ENCODE measurements at regions not wholly inside any gene's neighbourhood (a gene's known extent, or its start where the extent isn't known, plus 50 kb on each side); places are given as distances from the start of the nearest gene placed in this dataset.

- TF ChIP-seq, protein P1, sequence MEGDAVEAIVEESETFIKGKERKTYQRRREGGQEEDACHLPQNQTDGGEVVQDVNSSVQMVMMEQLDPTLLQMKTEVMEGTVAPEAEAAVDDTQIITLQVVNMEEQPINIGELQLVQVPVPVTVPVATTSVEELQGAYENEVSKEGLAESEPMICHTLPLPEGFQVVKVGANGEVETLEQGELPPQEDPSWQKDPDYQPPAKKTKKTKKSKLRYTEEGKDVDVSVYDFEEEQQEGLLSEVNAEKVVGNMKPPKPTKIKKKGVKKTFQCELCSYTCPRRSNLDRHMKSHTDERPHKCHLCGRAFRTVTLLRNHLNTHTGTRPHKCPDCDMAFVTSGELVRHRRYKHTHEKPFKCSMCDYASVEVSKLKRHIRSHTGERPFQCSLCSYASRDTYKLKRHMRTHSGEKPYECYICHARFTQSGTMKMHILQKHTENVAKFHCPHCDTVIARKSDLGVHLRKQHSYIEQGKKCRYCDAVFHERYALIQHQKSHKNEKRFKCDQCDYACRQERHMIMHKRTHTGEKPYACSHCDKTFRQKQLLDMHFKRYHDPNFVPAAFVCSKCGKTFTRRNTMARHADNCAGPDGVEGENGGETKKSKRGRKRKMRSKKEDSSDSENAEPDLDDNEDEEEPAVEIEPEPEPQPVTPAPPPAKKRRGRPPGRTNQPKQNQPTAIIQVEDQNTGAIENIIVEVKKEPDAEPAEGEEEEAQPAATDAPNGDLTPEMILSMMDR (IDR thresholded peaks at IDR 0.05): no peak
- TF ChIP-seq POLR2A (IDR thresholded peaks at IDR 0.05; ENCODE audit: low read length): no peak
Observed at GRCh38 chr5:77152441-77152840, 58.0 kb upstream of the PDE8B start.
